Panc1 (cell line): ENCODE measurements at regions not wholly inside any gene's neighbourhood (a gene's known extent, or its start where the extent isn't known, plus 50 kb on each side); places are given as distances from the start of the nearest gene placed in this dataset.

Experiments
- ATAC-seq: fragments of 200-7000 bp; cut with Tn5 transposase; 2 replicates; pipeline ENCODE4 v1.9.1; 2020; ENCODE audit warnings: mild to moderate bottlenecking, moderate library complexity
- BruUV-seq: library from RNA; stranded (reverse); fragments of 400-500 nt; replicated peaks from 2 replicates; lab custom pipeline; 2021; lab: Mats Ljungman, UMichigan
- CTCF ChIA-PET: fragments of 300-600 bp; sonication (Branson Sonifier 250); formaldehyde crosslinking; loops from one replicate; lab custom pipeline; 2022; ENCODE audit warnings: antibody characterized with exemption; lab: Charles Lee
- POLR2A ChIA-PET: fragments of 300-600 bp; sonication (Branson Sonifier 250); formaldehyde crosslinking; loops from one replicate; lab custom pipeline; 2022; ENCODE audit warnings: antibody characterized with exemption; lab: Charles Lee
- DNase-seq: peaks from one replicate; pipeline ENCODE4 v3.0.0-alpha.2; 2010; ENCODE audit warnings: low read depth, low spot score
- H3K27ac ChIP-seq: 2 replicates; pipeline ENCODE4 v1.5.1; 2011; ENCODE audit warnings: mild to moderate bottlenecking, low read length, inconsistent platforms
- H3K27me3 ChIP-seq: fragments of 200-500 bp; sonication (Bioruptor generic); 2 replicates; pipeline ENCODE4 v1.6.0; 2014; ENCODE audit warnings: low read length, inconsistent platforms; ENCODE audit not compliant: control insufficient read depth, insufficient read depth
- H3K36me3 ChIP-seq: fragments of 200-500 bp; sonication (Bioruptor generic); 2 replicates; pipeline ENCODE4 v1.5.1; 2014; ENCODE audit warnings: inconsistent platforms, mild to moderate bottlenecking, low read length, moderate library complexity; ENCODE audit not compliant: control insufficient read depth, insufficient read depth
- H3K4me1 ChIP-seq: 2 replicates; pipeline ENCODE4 v1.5.1; 2011; ENCODE audit warnings: inconsistent platforms, mild to moderate bottlenecking, low read length, moderate library complexity; ENCODE audit not compliant: control insufficient read depth, insufficient read depth
- H3K4me3 ChIP-seq, 2 experiments: 2 replicates each; pipeline ENCODE4 v1.5.1; 2011 to 2012; ENCODE audit warnings: low read depth in 2 of 2, low read length in 2 of 2, mild to moderate bottlenecking in 2 of 2, inconsistent platforms in 1 of 2, moderate library complexity in 1 of 2
- H3K9me3 ChIP-seq: fragments of 200-500 bp; sonication (Bioruptor generic); 2 replicates; pipeline ENCODE4 v1.5.1; 2014; ENCODE audit warnings: low read depth, mild to moderate bottlenecking, inconsistent platforms, low read length, moderate library complexity; ENCODE audit not compliant: control insufficient read depth, insufficient read depth
- CTCF ChIP-seq: fragments of 450-650 bp; IDR thresholded peaks from 2 replicates; pipeline ENCODE4 v1.5.1; 2017; ENCODE audit warnings: mild to moderate bottlenecking
- POLR2AphosphoS5 ChIP-seq: IDR thresholded peaks from 2 replicates; pipeline ENCODE4 v1.6.1; 2012; ENCODE audit warnings: mild to moderate bottlenecking, low read depth, low read length, moderate library complexity
- REST ChIP-seq, 2 experiments: IDR thresholded peaks; 2 replicates each; pipeline ENCODE4 v1.6.1; 2011 to 2012; ENCODE audit warnings: low read depth in 2 of 2, control low read depth in 1 of 2, low read length in 1 of 2, mild to moderate bottlenecking in 1 of 2, moderate library complexity in 1 of 2; ENCODE audit not compliant: insufficient read depth in 1 of 2
- SIN3A ChIP-seq: IDR thresholded peaks from 2 replicates; pipeline ENCODE4 v1.6.1; 2012; ENCODE audit warnings: low read depth, mild to moderate bottlenecking, low read length, moderate library complexity, borderline replicate concordance; ENCODE audit not compliant: insufficient read depth
- TCF7L2 ChIP-seq: IDR thresholded peaks from 2 replicates; pipeline ENCODE4 v1.6.1; 2011; ENCODE audit warnings: mild to moderate bottlenecking, low read depth, low read length, inconsistent platforms
- in situ Hi-C: cut with HindIII; loops from 2 replicates; pipeline ENCODE4 v1.10.0; 2016; ENCODE audit warnings: low sequenced_read_pairs, low pct_unique_long_range_greater_than_20kb
- intact Hi-C: fragments of 100-400 bp; cut with micrococcal nuclease; formaldehyde crosslinking; loops from one replicate; pipeline ENCODE4 v1.10.0; 2022; ENCODE audit not compliant: unreplicated experiment

GRCh38 chr3:168613151-168613550 lies 517.4 kb upstream of the GOLIM4 start:
- Histone ChIP-seq H3K4me3 (no peak overlapping the region), H3K27me3 (no peaks in the 10 kb centered on the region), H3K36me3 (no peaks in the 10 kb centered on the region), H3K27ac (no peak overlapping the region), H3K9me3 (no peaks in the 10 kb centered on the region), H3K4me1 (no peaks in the 10 kb centered on the region)
- DNase-seq (no peak), ATAC-seq (no peak)
- intact Hi-C loops (no loop called here), in situ Hi-C loops (no loop called here)
- TF ChIP-seq REST (IDR thresholded peaks at IDR 0.05; ENCODE audit: insufficient read depth in 1 of 2, low read depth in 2 of 2, low read length in 1 of 2) (no peak), POLR2AphosphoS5 (no peak), TCF7L2 (no peak), SIN3A (no peak), CTCF (no peak)
- CTCF ChIA-PET = interaction anchor here (0.6 kb wide), 1 partner anchor 329 kb away, joined by 3 read pairs; no protein-coding TSS in a partner anchor
- POLR2A ChIA-PET = no interaction called here
- no TSS peak for BruUV-seq

GRCh38 chr3:168612671-168613070 lies 516.9 kb upstream of the GOLIM4 start:
- H3K27ac ChIP-seq = no peak overlapping the region
- in situ Hi-C loops (no loop called here), intact Hi-C loops (no loop called here)
- H3K9me3 ChIP-seq = no peaks in the 10 kb centered on the region
- no peaks in the 10 kb centered on the region for H3K27me3 ChIP-seq
- no peak overlapping the region for H3K4me3 ChIP-seq
- TF ChIP-seq TCF7L2 = no peak
- no peak for TF ChIP-seq POLR2AphosphoS5
- no peaks in the 10 kb centered on the region for H3K36me3 ChIP-seq
- ChIA-PET POLR2A (no interaction called here), CTCF (interaction anchor here (0.6 kb wide), 1 partner anchor 329 kb away, joined by 3 read pairs; no protein-coding TSS in a partner anchor)
- BruUV-seq = no TSS peak
- no peak for DNase-seq
- H3K4me1 ChIP-seq = no peaks in the 10 kb centered on the region
- ATAC-seq = no peak

GRCh38 chr3:168611826-168612225 lies 516.1 kb upstream of the GOLIM4 start:
- intact Hi-C loops = no loop called here
- POLR2A ChIA-PET = no interaction called here
- TF ChIP-seq REST (IDR thresholded peaks at IDR 0.05; ENCODE audit: insufficient read depth in 1 of 2, low read depth in 2 of 2, low read length in 1 of 2) (no peak), TCF7L2 (no peak), CTCF (no peak), SIN3A (no peak), POLR2AphosphoS5 (no peak)
- no peaks in the 10 kb centered on the region for H3K36me3 ChIP-seq
- no TSS peak for BruUV-seq
- H3K4me3 ChIP-seq = no peak overlapping the region
- ATAC-seq (no peak), DNase-seq (no peak)
- CTCF ChIA-PET = no interaction called here
- H3K4me1 ChIP-seq = no peaks in the 10 kb centered on the region
- no peaks in the 10 kb centered on the region for H3K27me3 ChIP-seq
- in situ Hi-C loops = no loop called here
- H3K9me3 ChIP-seq = no peaks in the 10 kb centered on the region; the same call in 1 of the 2 replicates
- no peak overlapping the region for H3K27ac ChIP-seq
